ENCODE measurements at regions not wholly inside any gene's neighbourhood (a gene's known extent, or its start where the extent isn't known, plus 50 kb on each side); places are given as distances from the start of the nearest gene placed in this dataset.

DNA sequence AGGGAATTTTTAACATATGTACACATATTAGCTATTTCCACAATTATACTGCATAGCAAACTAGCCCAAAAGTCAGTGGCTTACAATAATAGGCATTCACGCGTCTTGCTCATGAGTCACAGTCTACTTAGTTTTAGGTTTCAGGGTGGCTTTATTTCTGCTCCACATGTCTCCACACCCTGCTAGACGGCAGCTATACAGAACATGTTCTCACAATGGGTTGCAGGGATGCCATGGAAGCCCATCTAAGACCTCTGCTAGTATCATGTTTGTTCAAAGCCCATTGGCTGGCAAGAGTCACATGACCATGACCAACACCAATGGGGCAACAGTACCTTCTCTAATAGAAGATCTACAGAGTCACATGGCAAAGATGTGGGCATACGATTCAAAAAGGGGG lies 96.3 kb upstream of the NEBL start:
- Histone ChIP-seq H3K27ac (ENCODE audit: low read depth, low read length) (no peak overlapping the region), H3K4ac (replicated peaks; ENCODE audit: insufficient read length, low read depth, low read length) (no peak overlapping the region), H3K27me3 (replicated peaks in 1 of 4; ENCODE audit: control insufficient read depth in 3 of 4, extremely low read depth in 1 of 4, insufficient read depth in 3 of 4, low read length in 3 of 4) (no peaks in the 10 kb centered on the region), H3K4me2 (ENCODE audit: insufficient read depth in 1 of 2, low read depth in 2 of 2, low read length in 2 of 2) (no peak overlapping the region), H3K23me2 (ENCODE audit: low read depth, low read length) (no peaks in the 10 kb centered on the region), H4K8ac (ENCODE audit: extremely low read depth, insufficient read depth, low read length) (no peak overlapping the region), H2AK5ac (ENCODE audit: low read depth, low read length) (no peak overlapping the region), H2AFZ (ENCODE audit: low read length) (no peak overlapping the region), H3K9me3 (ENCODE audit: insufficient read depth in 2 of 2, low read depth in 1 of 2, low read length in 1 of 2) (no peaks in the 10 kb centered on the region; a peak in 1 of 4 replicates), H2BK5ac (ENCODE audit: low read depth, low read length) (no peak overlapping the region), H2BK12ac (ENCODE audit: low read depth, low read length) (no peak overlapping the region), H4K91ac (replicated peaks; ENCODE audit: insufficient read length, low read length) (no peak overlapping the region), H3K36me3 (ENCODE audit: control insufficient read depth in 2 of 4, insufficient read depth in 4 of 4, low read length in 3 of 4) (no peaks in the 10 kb centered on the region), H3K14ac (ENCODE audit: insufficient read length) (no peak overlapping the region), H3K23ac (ENCODE audit: insufficient read length) (no peak overlapping the region), H3K4me3 (ENCODE audit: extremely low read depth in 1 of 4, insufficient read depth in 2 of 4, low read depth in 3 of 4, low read length in 4 of 4) (no peak overlapping the region), H3K79me2 (ENCODE audit: control insufficient read depth in 1 of 2, insufficient read depth in 2 of 2, low read length in 2 of 2) (no peaks in the 10 kb centered on the region), H2BK20ac (ENCODE audit: low read length) (no peak overlapping the region), H4K5ac (ENCODE audit: insufficient read length, low read depth, low read length) (no peak overlapping the region), H4K20me1 (replicated peaks in 1 of 2; ENCODE audit: control insufficient read depth in 1 of 2, insufficient read depth in 2 of 2, low read length in 2 of 2) (no peaks in the 10 kb centered on the region), H3K56ac (replicated peaks; ENCODE audit: insufficient read length, low read depth, low read length) (no peak overlapping the region), H3K4me1 (replicated peaks in 1 of 4; ENCODE audit: control insufficient read depth in 3 of 4, insufficient read depth in 4 of 4, low read length in 3 of 4) (peaks cover 0 to 4% (median 0%) of the 10 kb centered on the region in 4 experiments; a peak in 1 of 7 replicates), H2BK15ac (ENCODE audit: low read length) (no peak overlapping the region), H3K79me1 (ENCODE audit: low read depth, low read length) (no peaks in the 10 kb centered on the region), H2BK120ac (replicated peaks; ENCODE audit: low read depth, low read length) (no peak overlapping the region), H3K18ac (ENCODE audit: extremely low read depth, low read length) (no peak overlapping the region), H3K9ac (replicated peaks in 1 of 4; ENCODE audit: extremely low read depth in 1 of 4, low read depth in 3 of 4, low read length in 3 of 4) (no peak overlapping the region)
- WGBS, 2 experiments (ENCODE audit: extremely low coverage in 1 of 2, insufficient coverage in 1 of 2, insufficient read length in 1 of 2, insufficient replicate concordance in 2 of 2, low coverage in 1 of 2, low lambda C conversion rate in 2 of 2, missing lambda C conversion rate in 1 of 2), result 83% methylated on average over 4 of the region's 4 CpGs; no CpG with 5 or more reads in 1 of the 2 experiments
- DNase-seq (ENCODE audit: low read depth in 1 of 2, low spot score in 2 of 2) (no peak), FAIRE-seq (no peak)
- CTCF ChIA-PET (ENCODE audit: partially characterized antibody), result no interaction called here
- POLR2A ChIA-PET (ENCODE audit: partially characterized antibody), result no interaction called here
- TF ChIP-seq TAF1 (IDR thresholded peaks at IDR 0.05; ENCODE audit: low read depth, low read length) (no peak), SP4 (IDR thresholded peaks at IDR 0.05; ENCODE audit: low read length) (no peak), CTBP2 (IDR thresholded peaks at IDR 0.05; ENCODE audit: borderline replicate concordance, insufficient read depth, insufficient read length, low read length) (no peak), PHF8 (conservative IDR thresholded peaks at IDR 0.05; ENCODE audit: low read depth, low read length) (no peak), SIX5 (IDR thresholded peaks at IDR 0.05; ENCODE audit: low read depth, low read length) (no peak), EGR1 (IDR thresholded peaks at IDR 0.05; ENCODE audit: borderline replicate concordance, low read depth, low read length) (no peak), CHD2 (IDR thresholded peaks at IDR 0.05; ENCODE audit: low read length) (no peak), KDM4A (IDR thresholded peaks at IDR 0.05; ENCODE audit: low read depth, low read length, severe bottlenecking) (no peak), JUND (IDR thresholded peaks at IDR 0.05; ENCODE audit: low read length) (no peak), SRF (IDR thresholded peaks at IDR 0.05; ENCODE audit: low read depth, low read length) (no peak), TCF12 (IDR thresholded peaks at IDR 0.05; ENCODE audit: low read depth, low read length) (no peak), SP2 (IDR thresholded peaks at IDR 0.05; ENCODE audit: low read length) (no peak), ATF2 (IDR thresholded peaks at IDR 0.05; ENCODE audit: low read length) (no peak), SAP30 (IDR thresholded peaks at IDR 0.05; ENCODE audit: insufficient read depth, insufficient replicate concordance, low read length) (no peak), SP1 (IDR thresholded peaks at IDR 0.05; ENCODE audit: low read depth, low read length) (no peak)
